GM21737 (cell line): ENCODE measurements at regions not wholly inside any gene's neighbourhood (a gene's known extent, or its start where the extent isn't known, plus 50 kb on each side); places are given as distances from the start of the nearest gene placed in this dataset.

Source experiments
- ATAC-seq: cut with Tn5 transposase; IDR thresholded peaks from one replicate; pipeline ENCODE4 v1.9.1; 2021; ENCODE audit warnings: mild to moderate bottlenecking, moderate library complexity; ENCODE audit not compliant: unreplicated experiment

GRCh38 chr3:124563376-124563775, 166.9 kb upstream of the UMPS start:
- no peak for ATAC-seq

GRCh38 chr3:124565013-124565412, 165.2 kb upstream of the UMPS start:
- ATAC-seq = no peak

GRCh38 chr3:124565551-124565950, 164.7 kb upstream of the UMPS start:
- no peak for ATAC-seq

- ATAC-seq = no peak
Observed at GRCh38 chr3:124566701-124567100, 163.6 kb upstream of the UMPS start.

- ATAC-seq = no peak
Observed at GRCh38 chr3:124567179-124567578, 163.1 kb upstream of the UMPS start.

- ATAC-seq = no peak
Observed at GRCh38 chr3:124569761-124570160, 160.5 kb upstream of the UMPS start.

- no peak for ATAC-seq
Observed at GRCh38 chr3:124570232-124570631, 160.0 kb upstream of the UMPS start.

- ATAC-seq = no peak
Observed at GRCh38 chr3:124572851-124573405, 157.3 kb upstream of the UMPS start.

- ATAC-seq = no peak
Observed at GRCh38 chr3:124574012-124574411, 156.2 kb upstream of the UMPS start.

- ATAC-seq = no peak
Observed at GRCh38 chr3:124576565-124577493, 153.4 kb upstream of the UMPS start.

- ATAC-seq = peak; percentile 69
Observed at GRCh38 chr3:124577494-124578167, 152.6 kb upstream of the UMPS start.

- ATAC-seq = no peak
Observed at GRCh38 chr3:124579641-124580040, 150.6 kb upstream of the UMPS start.

- ATAC-seq = no peak
Observed at GRCh38 chr3:124582196-124582595, 148.1 kb upstream of the UMPS start.

GRCh38 chr3:124582621-124583395, 147.4 kb upstream of the UMPS start:
- no peak for ATAC-seq

GRCh38 chr3:124584245-124584551, 146.1 kb upstream of the UMPS start:
- ATAC-seq = no peak

- ATAC-seq = no peak
Observed at GRCh38 chr3:124584552-124585391, 145.5 kb upstream of the UMPS start.

- no peak for ATAC-seq
Observed at GRCh38 chr3:124586126-124587052, 143.9 kb upstream of the UMPS start.

- no peak for ATAC-seq
Observed at GRCh38 chr3:124587053-124587408, 143.2 kb upstream of the UMPS start.

- ATAC-seq = no peak
Observed at GRCh38 chr3:124588036-124588435, 142.2 kb upstream of the UMPS start.
